GM19372 (cell line): ENCODE measurements at regions not wholly inside any gene's neighbourhood (a gene's known extent, or its start where the extent isn't known, plus 50 kb on each side); places are given as distances from the start of the nearest gene placed in this dataset.

Experiments
- ATAC-seq: cut with Tn5 transposase; IDR thresholded peaks from one replicate; pipeline ENCODE4 v1.9.1; 2021; ENCODE audit warnings: mild to moderate bottlenecking, low read depth, moderate library complexity; ENCODE audit not compliant: unreplicated experiment

- no peak for ATAC-seq
Observed at GRCh38 chr9:21657966-21658667, 144.3 kb upstream of the MTAP start.

- ATAC-seq: no peak
Observed at GRCh38 chr9:21660976-21661375, 141.5 kb upstream of the MTAP start.

GRCh38 chr9:21661626-21662025, 140.8 kb upstream of the MTAP start:
- no peak for ATAC-seq

- ATAC-seq: no peak
Observed at GRCh38 chr9:21668516-21668915, 133.9 kb upstream of the MTAP start.

GRCh38 chr9:21669701-21670100, 132.7 kb upstream of the MTAP start:
- no peak for ATAC-seq

GRCh38 chr9:21670374-21670773, 132.1 kb upstream of the MTAP start:
- ATAC-seq: no peak

GRCh38 chr9:21672140-21672539, 130.3 kb upstream of the MTAP start:
- ATAC-seq: no peak

- no peak for ATAC-seq
Observed at GRCh38 chr9:21672761-21673160, 129.7 kb upstream of the MTAP start.

- no peak for ATAC-seq
Observed at GRCh38 chr9:21674894-21675293, 127.5 kb upstream of the MTAP start.

GRCh38 chr9:21677387-21677786, 125.0 kb upstream of the MTAP start:
- ATAC-seq: no peak

GRCh38 chr9:21677834-21678233, 124.6 kb upstream of the MTAP start:
- no peak for ATAC-seq

- no peak for ATAC-seq
Observed at GRCh38 chr9:21679432-21679831, 123.0 kb upstream of the MTAP start.

GRCh38 chr9:21680590-21680989, 121.8 kb upstream of the MTAP start:
- ATAC-seq: no peak

- no peak for ATAC-seq
Observed at GRCh38 chr9:21681641-21682040, 120.8 kb upstream of the MTAP start.

GRCh38 chr9:21682381-21682780, 120.1 kb upstream of the MTAP start:
- no peak for ATAC-seq

GRCh38 chr9:21682981-21683380, 119.5 kb upstream of the MTAP start:
- ATAC-seq: no peak

- ATAC-seq: no peak
Observed at GRCh38 chr9:21683484-21684175, 118.8 kb upstream of the MTAP start.

- ATAC-seq: no peak
Observed at GRCh38 chr9:21684231-21684630, 118.2 kb upstream of the MTAP start.

GRCh38 chr9:21684831-21685362, 117.5 kb upstream of the MTAP start:
- no peak for ATAC-seq

GRCh38 chr9:21685502-21685901, 116.9 kb upstream of the MTAP start:
- ATAC-seq: no peak

GRCh38 chr9:21686738-21687137, 115.7 kb upstream of the MTAP start:
- no peak for ATAC-seq

GRCh38 chr9:21687351-21687750, 115.1 kb upstream of the MTAP start:
- no peak for ATAC-seq
